ENCODE measurements at regions not wholly inside any gene's neighbourhood (a gene's known extent, or its start where the extent isn't known, plus 50 kb on each side); places are given as distances from the start of the nearest gene placed in this dataset.
A peak's percentile ranks its signal among the peaks of the same experiment; 100 is the strongest.

DNA sequence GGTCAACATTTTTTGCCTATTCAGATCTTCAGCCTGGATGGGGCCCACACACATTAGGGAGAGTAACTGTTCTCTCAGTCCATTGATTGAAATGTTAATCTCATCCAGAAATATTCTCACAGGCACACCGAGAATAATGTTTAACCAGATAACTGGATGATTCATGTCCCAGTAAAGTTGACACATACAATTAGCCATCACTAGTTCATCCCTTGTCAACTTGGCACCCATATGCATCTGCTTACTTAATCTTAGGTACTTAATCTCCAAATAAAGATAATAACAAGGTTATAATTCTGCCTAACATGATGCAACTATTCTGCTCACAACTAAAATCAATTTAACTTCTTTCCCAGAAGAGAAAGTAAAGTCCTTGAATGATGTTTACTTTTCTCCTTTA is 502.6 kb downstream of the ADRA2A start:
- Histone ChIP-seq H3K36me3 (ENCODE audit: insufficient read depth in 1 of 2, low read depth in 1 of 2) (no peaks in the 10 kb centered on the region), H3K4me1 (no peaks in the 10 kb centered on the region), H3K4me3 (no peak overlapping the region), H3K27ac (no peak overlapping the region), H3K9me3 (no peaks in the 10 kb centered on the region), H3K27me3 (ENCODE audit: insufficient read depth in 3 of 3, low read length in 2 of 3) (no peaks in the 10 kb centered on the region)
- TF ChIP-seq, protein P1, sequence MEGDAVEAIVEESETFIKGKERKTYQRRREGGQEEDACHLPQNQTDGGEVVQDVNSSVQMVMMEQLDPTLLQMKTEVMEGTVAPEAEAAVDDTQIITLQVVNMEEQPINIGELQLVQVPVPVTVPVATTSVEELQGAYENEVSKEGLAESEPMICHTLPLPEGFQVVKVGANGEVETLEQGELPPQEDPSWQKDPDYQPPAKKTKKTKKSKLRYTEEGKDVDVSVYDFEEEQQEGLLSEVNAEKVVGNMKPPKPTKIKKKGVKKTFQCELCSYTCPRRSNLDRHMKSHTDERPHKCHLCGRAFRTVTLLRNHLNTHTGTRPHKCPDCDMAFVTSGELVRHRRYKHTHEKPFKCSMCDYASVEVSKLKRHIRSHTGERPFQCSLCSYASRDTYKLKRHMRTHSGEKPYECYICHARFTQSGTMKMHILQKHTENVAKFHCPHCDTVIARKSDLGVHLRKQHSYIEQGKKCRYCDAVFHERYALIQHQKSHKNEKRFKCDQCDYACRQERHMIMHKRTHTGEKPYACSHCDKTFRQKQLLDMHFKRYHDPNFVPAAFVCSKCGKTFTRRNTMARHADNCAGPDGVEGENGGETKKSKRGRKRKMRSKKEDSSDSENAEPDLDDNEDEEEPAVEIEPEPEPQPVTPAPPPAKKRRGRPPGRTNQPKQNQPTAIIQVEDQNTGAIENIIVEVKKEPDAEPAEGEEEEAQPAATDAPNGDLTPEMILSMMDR (IDR thresholded peaks at IDR 0.05) = no peak
- intact Hi-C loops (cut with DNase I) = no loop called here
- DNase-seq = no peak
- WGBS, 3 donors = 72 to 83% (median 81%) methylated on average over 1 of the region's 1 CpG
- ATAC-seq = no peak

DNA sequence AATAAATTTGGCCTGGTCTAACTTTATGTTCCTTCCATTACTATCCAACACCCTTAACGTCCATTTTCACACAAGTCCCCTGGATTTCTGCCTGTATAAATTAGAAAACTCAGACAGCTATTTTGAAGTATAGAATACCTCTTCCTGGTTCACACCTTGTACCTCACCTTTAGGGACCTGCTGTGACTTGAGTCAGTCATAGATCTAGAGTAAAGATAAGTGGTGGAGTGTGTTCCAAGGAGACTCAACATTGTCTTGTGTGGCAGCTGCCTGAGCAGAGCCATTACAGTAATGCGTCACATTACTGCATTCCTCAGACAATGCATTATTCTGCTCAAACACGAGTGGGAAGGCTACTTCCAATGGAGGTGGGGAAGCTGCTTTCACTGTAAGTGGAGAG is 513.9 kb downstream of the ADRA2A start:
- Histone ChIP-seq H3K4me1 (no peaks in the 10 kb centered on the region), H3K27me3 (ENCODE audit: insufficient read depth in 3 of 3, low read length in 2 of 3) (no peaks in the 10 kb centered on the region), H3K9me3 (no peaks in the 10 kb centered on the region), H3K4me3 (no peak overlapping the region), H3K36me3 (ENCODE audit: insufficient read depth in 1 of 2, low read depth in 1 of 2) (no peaks in the 10 kb centered on the region), H3K27ac (no peak overlapping the region)
- DNase-seq = no peak
- intact Hi-C loops (cut with DNase I) = no loop called here
- WGBS, 3 donors = 20 to 62% (median 43%) methylated on average over 3 of the region's 3 CpGs
- TF ChIP-seq, protein P1 (IDR thresholded peaks at IDR 0.05) = no peak
- ATAC-seq = no peak

DNA sequence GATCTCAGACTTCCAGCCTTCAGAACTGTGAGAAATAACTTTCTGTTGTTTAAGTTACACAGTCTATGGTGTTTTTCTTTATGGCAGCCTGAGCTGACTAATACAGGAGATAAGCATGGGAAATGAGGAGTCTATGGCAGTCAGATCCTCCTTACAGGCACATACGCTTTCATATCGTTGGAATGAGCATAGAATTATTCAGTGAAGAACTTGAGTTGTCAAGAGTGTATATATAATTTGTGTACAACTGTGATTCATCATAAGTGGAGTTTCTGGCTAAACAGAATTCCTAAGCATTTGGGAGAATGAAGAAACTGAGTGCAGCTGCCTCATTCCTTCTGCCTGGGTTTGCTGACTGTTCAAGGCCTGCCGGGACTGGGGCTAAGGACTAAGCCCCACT is 516.7 kb downstream of the ADRA2A start:
- WGBS, 3 donors = 68 to 76% (median 69%) methylated on average over 3 of the region's 3 CpGs
- no peak for ATAC-seq
- no peaks in the 10 kb centered on the region for H3K27me3 ChIP-seq (ENCODE audit: insufficient read depth in 3 of 3, low read length in 2 of 3)
- H3K9me3 ChIP-seq = no peaks in the 10 kb centered on the region
- H3K4me3 ChIP-seq = no peak overlapping the region
- DNase-seq = no peak
- H3K36me3 ChIP-seq (ENCODE audit: insufficient read depth in 1 of 2, low read depth in 1 of 2) = no peaks in the 10 kb centered on the region
- no peak overlapping the region for H3K27ac ChIP-seq
- no peaks in the 10 kb centered on the region for H3K4me1 ChIP-seq
- intact Hi-C loops (cut with DNase I) = no loop called here
- TF ChIP-seq, protein P1 (IDR thresholded peaks at IDR 0.05) = no peak

DNA sequence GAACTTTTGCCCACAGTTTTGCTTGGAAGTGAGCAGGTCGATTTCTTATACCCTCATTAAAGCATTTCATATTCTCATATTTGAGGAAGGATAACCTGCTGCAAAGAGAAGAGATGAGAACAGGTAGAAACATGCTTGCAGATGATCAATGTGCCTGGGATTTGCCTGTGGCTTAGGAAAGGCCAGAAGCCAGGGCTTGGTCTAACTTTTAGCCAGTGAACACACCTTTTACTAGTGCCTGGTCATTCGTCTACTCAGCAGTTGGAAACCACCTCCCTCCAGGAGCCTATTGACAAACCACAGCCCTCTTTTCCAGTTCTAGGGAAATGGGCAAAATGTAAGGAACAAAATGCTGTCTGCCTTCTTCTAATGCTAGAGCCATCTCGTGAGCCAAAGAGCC is 518.3 kb downstream of the ADRA2A start:
- H3K36me3 ChIP-seq (ENCODE audit: insufficient read depth in 1 of 2, low read depth in 1 of 2) = no peaks in the 10 kb centered on the region
- H3K4me1 ChIP-seq = no peaks in the 10 kb centered on the region
- ATAC-seq (no peak), DNase-seq (no peak)
- intact Hi-C loops (cut with DNase I) = loop anchor here (5.0 kb wide), 1 partner anchor 518 kb away; the partner anchor contains the start of gene ADRA2A (in 2 of the 2)
- no peaks in the 10 kb centered on the region for H3K9me3 ChIP-seq
- TF ChIP-seq, protein P1 (IDR thresholded peaks at IDR 0.05) = no peak
- no peaks in the 10 kb centered on the region for H3K27me3 ChIP-seq (ENCODE audit: insufficient read depth in 3 of 3, low read length in 2 of 3)
- no peak overlapping the region for H3K4me3 ChIP-seq
- no peak overlapping the region for H3K27ac ChIP-seq
- 68 to 78% (median 68%) methylated on average over 3 of the region's 3 CpGs for WGBS, 3 donors

DNA sequence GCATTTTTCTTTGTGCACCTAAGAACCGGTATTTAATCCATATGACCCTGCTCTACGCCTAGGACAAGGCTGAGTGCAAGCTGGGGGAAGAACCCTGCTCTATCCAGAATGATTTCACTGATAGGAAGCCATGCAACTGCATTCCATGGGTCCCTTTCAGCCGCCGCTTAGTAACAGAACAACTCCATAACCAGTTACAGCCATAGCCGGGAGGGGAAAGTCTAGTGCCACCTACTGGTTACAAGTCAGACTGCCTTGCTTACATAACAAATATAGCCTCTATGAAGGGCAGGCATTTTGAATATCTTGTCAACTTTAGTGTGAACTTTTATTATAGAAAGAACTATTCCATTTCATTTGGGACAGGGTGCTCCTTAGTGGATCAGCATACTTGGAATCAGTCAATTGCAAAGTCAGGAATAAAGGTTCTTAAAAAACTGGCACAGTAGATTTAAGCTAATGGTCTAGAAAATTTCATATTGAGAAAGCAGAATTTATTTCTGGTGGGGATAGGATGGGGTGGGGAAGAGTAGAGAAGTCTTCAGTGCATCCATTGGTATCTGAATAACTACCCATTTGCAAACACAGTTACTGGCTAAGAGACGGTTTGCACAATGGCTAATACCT is 521.7 kb downstream of the ADRA2A start:
- H3K27ac ChIP-seq = no peak overlapping the region
- no peaks in the 10 kb centered on the region for H3K4me1 ChIP-seq
- DNase-seq (peak in 1 of 2 donors; percentile 6), ATAC-seq (peak in 3 of 4 donors; percentile 56 to 67 (median 65))
- WGBS, 3 donors = 19 to 34% (median 30%) methylated on average over 6 of the region's 6 CpGs
- H3K4me3 ChIP-seq = no peak overlapping the region
- TF ChIP-seq, protein P1 (IDR thresholded peaks at IDR 0.05) = peak; percentile 66
- no peaks in the 10 kb centered on the region for H3K9me3 ChIP-seq
- H3K36me3 ChIP-seq (ENCODE audit: insufficient read depth in 1 of 2, low read depth in 1 of 2) = no peaks in the 10 kb centered on the region
- no peaks in the 10 kb centered on the region for H3K27me3 ChIP-seq (ENCODE audit: insufficient read depth in 3 of 3, low read length in 2 of 3)
- intact Hi-C loops (cut with DNase I) = loop anchor here (5.0 kb wide), 1 partner anchor 521 kb away; the partner anchor contains the start of gene ADRA2A (in 2 of the 2)
